GM18502 (cell line): ENCODE measurements at regions not wholly inside any gene's neighbourhood (a gene's known extent, or its start where the extent isn't known, plus 50 kb on each side); places are given as distances from the start of the nearest gene placed in this dataset.
A peak's percentile ranks its signal among the peaks of the same experiment; 100 is the strongest.

Source experiments
- ATAC-seq: cut with Tn5 transposase; IDR thresholded peaks from one replicate; pipeline ENCODE4 v1.9.1; 2021; ENCODE audit warnings: mild to moderate bottlenecking; ENCODE audit not compliant: unreplicated experiment, poor library complexity

DNA sequence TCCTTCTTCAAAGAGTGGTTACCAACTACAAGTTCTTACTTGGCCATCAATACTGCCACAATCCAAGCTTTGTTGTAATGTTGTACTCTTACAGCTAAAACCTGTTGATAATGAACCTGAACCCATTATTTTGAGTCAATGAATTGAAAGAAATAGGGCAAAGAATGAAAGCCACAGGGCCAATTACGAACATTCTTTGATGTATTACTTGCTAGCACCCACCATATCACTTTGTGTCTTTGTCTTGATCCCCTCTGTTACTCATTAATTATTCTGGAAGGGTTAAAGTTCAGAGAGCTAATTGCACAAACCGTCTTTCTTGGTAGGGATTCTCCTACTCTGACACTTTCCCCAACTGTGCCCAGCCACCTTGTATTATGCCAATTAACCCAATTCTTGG is 53.2 kb upstream of the TFEC start:
- ATAC-seq = no peak

DNA sequence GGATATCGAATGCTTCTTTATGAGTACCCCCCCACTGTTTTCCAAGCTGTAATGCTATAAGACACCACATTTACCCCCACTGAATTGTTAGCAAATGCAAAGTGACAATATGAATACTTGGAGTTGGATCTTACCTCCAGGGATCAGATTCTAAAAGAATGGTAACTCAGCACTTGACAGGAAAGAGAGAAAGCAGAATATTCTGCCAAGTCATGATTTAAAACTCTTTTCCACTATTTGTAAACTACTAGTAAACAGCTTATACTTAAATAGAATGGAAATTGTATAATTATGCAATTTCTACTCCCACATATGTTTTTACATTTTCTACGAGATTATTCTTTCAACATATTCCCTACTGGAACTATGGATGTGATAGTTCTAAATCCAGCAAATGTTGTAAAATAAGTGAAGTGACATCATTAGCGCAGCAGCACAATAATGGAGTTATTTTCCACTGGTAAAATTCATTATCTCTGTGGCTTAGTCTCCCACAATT is 56.0 kb upstream of the TFEC start:
- ATAC-seq = no peak

DNA sequence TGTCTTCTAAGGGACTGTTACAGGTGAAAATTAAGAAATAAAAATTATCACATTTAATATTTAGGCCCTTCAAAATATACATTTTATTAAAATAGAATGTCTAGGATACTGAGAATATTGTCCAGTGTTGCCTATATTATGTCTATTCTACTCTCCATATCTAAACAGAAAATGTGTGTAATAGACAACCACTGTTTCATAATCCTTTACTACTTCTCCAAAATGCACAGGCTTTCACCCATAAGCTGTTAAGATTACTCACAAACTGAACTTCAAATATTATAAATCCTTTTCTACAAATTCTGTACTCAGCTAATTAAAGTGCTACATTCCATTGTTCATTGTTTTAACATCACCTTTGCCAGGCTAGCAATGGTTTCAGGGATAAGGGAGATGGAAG is 56.7 kb upstream of the TFEC start:
- ATAC-seq = no peak

DNA sequence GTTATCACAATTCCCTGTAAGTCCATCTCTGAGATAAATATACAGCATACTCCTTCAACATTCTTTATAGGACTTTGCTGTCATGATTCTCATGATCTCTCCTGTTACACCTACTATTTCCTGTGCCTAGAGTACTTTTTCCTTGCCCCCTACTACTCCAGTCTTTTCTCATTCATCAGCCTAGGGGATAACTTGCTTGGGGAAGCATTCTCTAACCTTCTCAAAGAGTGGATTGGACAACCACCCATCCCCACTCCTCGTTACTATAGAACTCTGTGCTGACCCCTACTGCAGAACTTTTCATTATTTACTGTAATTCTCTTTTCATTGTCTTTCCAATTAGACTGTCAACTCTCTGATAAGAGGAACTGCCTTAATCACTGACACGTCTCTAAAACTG is 57.4 kb upstream of the TFEC start:
- no peak for ATAC-seq

DNA sequence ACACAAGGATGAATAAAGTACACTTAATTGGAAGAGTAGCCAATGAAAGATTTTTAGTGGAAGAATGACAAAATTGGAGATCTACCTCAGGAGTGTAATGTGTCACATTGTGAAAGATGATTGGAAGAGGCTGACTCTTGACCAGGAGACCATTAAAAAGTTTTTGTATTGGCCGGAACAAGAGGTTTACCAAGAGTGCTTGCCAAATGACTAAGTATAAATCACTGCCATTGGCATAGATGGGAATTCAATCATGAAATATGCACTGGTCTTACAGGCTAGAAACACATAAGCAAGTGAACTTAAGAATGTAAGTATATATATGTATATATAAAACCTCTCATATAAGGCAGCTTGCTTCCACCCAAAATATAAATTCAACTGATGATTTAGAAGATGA is 58.7 kb upstream of the TFEC start:
- no peak for ATAC-seq

DNA sequence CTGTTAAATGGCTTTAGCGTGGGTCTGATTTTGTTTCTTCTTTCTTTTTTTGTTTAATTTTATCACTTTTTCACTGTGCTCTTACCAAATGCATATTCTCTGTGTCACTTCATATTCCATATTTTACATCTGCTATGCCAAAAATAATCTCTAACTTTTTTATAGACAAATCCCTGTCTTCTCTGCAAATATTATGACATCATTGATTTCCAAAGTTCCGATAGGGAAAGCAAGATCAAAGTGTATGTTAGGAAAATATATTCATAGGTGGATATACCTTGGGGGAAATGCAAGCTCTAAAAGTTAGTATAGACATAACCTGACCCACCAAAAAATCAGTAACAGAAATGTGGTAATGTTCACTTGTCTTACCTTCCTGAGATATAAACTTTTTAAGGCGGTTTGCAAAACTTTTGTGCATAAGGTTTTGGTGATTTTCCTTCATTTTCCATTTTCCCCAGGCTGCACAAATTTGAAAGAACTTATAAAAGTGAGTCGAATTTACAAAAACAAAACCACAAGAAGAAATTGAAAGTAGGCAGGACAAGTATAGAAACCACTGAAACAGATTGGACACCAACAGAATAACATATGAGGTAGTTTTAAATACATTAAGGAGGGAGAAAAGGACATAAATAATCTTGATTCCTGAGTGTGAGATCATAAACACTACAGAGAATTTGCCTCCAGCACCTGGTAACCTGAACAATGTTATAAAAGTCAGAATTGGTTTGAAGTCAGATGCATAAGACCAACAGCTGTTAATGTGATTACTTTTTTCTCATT is 63.1 kb upstream of the TFEC start:
- no peak for ATAC-seq

DNA sequence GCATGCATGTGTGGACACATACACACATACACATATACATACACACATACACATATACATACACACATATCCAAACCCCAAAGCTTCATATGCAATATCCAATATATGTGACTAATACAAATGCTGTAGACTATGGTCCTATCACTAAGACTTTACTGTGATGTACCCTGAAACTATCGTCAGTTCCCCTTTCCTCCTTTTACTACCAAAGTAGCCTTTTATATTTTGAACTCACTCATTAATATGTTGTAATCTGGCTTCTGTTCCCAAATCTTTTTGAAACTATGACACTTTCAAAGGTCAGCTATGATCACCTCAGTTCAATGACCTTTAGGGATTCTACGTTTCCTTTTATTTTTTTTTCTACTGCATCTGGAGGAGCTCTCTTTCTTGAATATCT is 64.8 kb upstream of the TFEC start:
- ATAC-seq = no peak

DNA sequence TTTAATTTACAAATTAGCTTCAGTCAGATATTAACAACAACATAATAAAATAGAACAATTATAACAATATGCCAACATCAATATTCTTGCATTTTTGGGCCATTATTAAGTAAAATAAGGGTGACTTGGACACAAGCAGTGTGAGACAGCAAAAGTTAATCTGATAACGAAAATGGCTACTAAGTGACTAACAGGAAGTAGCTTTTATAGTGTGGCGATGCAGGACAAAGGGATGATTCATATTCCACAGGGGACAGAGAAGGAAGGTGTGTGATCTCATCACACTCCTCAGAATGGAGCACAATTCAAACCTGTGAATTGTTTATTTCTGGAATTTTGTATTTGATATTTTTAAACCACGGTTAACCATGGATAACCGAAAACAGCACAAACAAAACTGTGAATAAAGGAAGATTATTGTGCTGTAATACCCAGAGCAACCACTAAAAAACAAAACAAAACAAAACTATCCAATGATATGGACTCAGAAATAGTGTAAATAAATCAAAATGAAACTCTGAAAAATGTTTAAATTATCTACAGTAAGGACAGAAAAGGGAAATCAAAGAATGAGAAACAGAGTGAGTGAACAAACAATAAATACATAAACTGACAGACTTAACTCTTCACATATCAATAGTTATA is 66.9 kb upstream of the TFEC start:
- no peak for ATAC-seq

DNA sequence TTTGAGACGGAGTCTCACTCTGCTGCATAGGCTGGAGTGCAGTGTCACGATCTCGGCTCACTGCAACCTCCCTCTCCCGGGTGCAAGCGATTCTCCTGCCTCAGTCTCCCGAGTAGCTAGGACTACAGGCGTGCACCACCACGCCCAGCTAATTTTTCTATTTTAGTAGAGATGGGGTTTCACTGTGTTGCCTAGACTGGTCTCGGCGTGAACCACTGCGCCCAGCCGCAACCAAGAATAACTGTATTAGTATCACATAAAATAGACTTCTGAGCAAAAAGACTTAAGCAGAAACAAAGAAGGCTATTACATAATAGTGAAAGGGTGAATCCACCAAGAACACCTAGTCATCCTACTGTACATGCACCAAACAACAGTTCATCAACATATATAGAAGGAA is 67.6 kb upstream of the TFEC start:
- no peak for ATAC-seq

DNA sequence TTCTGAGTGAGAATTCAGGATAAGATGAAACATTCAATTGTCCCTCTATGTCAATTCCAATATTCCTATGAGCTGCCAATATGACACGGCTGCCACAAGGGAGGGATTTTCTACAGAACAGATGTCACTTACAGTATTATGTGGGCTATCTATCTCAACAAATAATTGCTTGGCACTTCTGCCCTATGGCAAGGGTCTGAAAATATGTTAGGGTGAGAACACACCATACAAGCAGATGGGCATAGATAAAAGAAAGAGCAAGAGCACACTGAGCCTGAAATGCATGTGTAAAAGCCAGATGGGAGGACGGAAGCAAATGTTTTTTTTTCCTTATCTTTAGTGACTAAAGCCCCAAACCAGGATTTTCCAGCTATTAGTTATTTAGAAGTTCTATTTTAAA is 70.1 kb upstream of the TFEC start:
- ATAC-seq = no peak

DNA sequence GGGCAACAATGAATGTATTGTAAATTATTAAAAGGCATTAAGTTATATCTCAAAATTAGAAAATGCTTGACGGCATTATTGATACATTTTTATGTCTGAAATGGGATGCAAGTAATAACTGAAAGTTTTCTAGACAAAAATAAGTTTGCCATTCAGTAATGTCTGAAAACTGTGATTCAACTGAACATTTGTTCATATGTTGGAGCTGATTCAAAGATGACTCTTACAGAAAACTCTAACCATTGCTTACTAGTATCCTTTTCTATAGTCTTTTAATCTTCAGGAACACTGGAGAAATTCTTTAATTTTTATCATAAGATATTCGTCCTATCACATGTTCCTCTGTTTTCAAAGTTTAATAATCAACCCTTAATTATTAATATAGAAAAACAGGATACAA is 71.1 kb upstream of the TFEC start:
- no peak for ATAC-seq

DNA sequence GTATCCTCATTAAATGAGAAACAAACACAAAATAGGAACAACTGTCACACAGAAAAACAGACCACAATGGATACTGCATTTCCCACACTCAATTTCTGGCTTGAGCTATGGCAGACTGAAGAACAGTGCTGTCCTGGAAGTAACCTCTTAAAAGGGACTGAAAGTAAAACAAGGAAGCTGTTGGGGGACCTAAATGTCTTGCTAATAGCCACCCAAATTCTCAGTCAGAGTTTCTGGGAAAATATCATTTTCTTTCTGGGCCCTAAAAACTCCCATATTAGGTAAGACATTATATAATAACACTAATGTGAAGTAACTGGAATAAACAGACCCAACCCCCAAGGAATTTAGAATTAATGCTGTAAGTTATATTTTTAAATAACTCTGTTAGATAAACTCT is 80.9 kb upstream of the TFEC start:
- peak; percentile 69 for ATAC-seq

DNA sequence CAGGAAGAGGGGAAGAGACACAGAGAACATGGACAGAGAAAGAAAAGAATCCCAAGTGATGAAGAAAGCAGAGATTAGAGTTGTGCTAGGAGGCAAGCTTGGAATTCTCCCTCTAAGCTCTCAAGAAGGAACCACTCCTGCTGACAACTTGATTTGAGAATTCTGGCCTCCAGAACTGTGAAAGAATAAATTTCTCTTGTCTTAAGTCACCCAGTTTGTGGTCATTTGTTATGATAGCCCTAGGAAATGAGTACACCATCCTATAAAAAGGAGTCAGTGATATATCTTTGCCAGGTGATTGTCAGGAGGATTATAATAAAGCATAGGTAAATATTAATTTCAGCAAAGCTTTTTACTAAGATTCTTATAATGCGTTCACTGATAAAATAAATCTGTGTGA is 82.7 kb upstream of the TFEC start:
- no peak for ATAC-seq

DNA sequence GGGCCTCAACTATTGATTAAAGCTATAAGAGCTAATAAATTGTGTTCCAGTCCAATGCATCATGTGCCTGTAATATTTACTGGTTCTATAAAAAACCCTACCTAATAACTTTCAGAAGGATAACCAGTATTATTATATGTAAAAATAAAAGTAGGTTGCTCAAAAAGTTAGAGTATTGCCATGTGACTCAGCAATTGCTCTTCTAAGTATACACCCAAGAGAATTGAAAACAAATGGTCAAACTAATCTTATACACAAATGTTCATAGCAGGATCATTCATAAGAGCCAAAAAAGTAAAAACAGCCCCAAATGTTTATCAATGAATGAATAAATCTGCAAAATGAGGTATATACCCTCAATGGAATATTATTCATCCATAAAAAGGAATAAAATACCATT is 89.5 kb upstream of the TES start:
- no peak for ATAC-seq

DNA sequence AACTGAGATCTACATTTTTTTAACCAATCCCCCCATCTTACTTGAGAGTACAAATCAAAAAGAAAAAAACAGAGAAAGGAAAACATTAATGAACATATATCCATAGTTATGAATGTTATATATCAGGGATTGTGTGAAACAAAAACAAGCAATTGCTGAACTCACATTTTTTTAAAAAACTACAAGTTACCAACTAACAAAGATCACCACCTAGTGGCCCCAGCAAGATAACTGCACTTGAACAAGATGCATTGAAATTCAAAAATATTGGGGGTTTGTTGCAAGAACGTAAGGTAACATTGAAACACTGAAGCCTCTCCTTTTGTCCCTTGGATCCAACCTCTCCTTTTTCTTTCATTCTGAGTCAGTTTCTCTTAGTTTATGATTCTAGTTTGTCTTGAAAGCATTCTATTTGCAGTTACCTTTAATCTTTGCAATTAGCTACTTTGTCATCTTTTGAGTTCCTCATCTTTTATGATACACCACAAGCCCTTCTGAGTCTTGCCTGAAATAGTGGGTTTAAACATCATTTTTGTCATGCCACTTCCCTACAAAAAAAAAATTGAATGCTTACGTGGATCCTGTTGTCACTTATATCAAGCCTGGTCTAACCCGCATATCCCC is 87.3 kb upstream of the TES start:
- peak; percentile 87 for ATAC-seq

DNA sequence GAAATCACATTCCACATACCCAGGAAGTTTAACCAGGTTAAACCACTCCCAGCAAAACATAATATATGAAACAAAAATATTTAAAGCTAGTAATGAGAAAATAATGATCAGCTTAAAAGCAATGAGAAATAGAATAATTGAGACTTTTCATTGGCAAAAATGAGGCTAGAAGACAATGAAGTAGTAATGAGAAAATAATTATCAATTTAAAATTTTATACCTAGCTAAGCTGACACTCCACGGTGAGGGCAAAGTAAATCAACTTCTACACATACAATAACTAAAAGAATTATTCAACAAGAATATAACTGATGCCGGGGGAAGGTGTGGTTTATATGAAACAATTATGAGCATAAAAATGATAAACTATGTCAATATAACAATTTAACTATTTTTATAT is 82.2 kb upstream of the TES start:
- ATAC-seq = no peak

DNA sequence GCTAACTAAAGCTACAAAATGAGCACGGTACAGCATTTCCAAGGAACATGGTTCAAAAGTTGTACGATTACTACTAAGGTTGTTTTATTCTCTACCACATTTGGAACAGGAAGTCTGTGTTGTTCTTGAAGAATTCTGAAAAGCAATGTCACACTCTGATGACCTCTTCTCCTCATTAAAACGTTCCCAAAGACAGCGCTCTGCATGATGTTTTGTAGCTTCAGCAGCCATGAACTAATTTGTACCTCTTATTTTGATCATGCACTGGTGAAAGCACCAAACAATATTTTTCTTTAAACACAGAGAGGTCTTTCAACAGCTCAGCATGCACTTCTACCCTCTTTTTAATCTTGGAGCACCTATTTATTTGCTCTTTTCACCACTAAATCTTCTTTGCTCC is 75.0 kb upstream of the TES start:
- ATAC-seq = no peak

DNA sequence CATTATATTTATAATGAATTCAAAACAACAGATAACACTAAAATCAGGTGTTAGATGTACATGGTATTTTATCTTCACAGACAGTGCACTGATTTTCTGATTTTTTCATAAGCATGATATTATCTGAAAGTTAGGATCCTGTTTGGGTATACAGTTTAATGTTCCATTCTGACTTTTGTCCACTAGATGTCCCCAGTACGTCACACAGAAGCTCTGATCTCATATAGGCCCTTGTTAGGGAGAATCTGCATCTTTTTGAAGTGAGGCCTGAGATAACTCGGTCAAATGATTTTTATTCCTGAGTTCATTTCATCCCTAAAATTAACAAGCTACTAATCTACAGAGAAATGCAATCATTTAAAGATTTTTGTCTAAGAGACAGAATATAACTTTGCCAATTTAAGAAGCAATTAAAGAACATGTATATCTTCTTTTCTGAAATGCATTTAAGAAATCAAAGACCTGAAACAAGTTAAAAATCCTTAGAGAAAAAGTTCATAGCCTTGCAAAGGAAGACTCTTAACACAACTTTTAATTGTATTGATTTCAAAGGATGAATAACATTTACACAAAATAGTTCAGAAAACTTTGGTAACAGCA is 72.0 kb upstream of the TES start:
- peak; percentile 95 for ATAC-seq

DNA sequence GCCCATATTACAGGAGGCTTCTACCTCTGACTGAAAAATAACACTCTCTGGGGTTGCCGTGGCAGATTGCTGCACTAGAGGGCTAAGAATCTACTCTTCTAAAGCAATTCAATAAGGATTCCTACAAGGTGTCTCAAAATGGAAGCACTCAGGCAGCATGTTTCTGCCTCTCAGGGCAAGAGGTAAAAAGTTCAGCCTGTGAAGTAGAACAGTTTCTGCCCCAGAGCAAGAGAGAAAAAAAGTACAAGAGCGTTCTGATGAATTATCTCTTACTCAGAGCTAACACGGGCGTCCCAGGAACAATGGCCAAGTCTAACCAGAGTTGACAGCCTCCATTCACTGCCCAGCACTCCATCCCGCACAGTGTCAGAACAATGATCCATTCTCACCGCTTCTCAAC is 71.3 kb upstream of the TES start:
- ATAC-seq = no peak

DNA sequence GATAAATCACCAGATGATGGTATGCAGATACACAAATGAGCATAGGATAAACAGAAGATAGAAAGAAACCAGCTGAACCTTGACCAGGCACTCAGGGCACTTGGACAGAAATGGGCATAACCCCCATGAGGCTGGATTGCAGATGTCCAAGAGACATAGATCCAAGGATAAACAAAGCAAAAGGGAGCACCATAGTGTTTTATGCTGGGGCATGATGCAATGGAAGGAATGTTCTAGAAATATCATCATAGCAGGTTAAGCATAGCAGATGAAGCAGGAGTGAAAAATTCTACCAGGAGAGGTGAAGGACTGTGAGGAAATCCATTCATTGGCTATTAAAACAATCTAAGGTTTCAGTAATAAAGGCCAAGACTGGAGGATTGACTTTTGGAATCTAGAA is 70.5 kb upstream of the TES start:
- no peak for ATAC-seq

DNA sequence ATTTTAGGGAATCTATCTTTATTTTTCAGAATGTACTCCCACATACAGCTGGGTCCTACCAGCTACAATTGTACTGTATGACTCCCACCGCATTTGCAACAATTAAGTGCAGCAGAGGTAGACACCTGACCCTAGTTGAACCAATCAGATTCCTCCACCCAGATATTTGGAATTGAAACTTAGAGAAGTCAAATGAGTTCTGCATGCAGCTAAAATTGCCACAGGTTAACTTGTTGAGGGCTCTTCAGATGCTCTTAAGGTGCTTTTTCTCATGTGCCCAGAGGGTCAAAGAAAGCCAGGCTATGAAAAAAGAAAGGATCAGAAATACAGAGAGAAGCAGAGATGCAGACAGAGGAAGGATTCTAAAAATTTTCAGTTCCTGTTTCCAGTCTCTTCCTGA is 68.0 kb upstream of the TES start:
- no peak for ATAC-seq
